Panc1 (cell line): ENCODE measurements at regions not wholly inside any gene's neighbourhood (a gene's known extent, or its start where the extent isn't known, plus 50 kb on each side); places are given as distances from the start of the nearest gene placed in this dataset.

Source experiments
- ATAC-seq: fragments of 200-7000 bp; cut with Tn5 transposase; 2 replicates; pipeline ENCODE4 v1.9.1; 2020; ENCODE audit warnings: mild to moderate bottlenecking, moderate library complexity
- BruUV-seq: library from RNA; stranded (reverse); fragments of 400-500 nt; replicated peaks from 2 replicates; lab custom pipeline; 2021; lab: Mats Ljungman, UMichigan
- CTCF ChIA-PET: fragments of 300-600 bp; sonication (Branson Sonifier 250); formaldehyde crosslinking; loops from one replicate; lab custom pipeline; 2022; ENCODE audit warnings: antibody characterized with exemption; lab: Charles Lee
- POLR2A ChIA-PET: fragments of 300-600 bp; sonication (Branson Sonifier 250); formaldehyde crosslinking; loops from one replicate; lab custom pipeline; 2022; ENCODE audit warnings: antibody characterized with exemption; lab: Charles Lee
- DNase-seq: peaks from one replicate; pipeline ENCODE4 v3.0.0-alpha.2; 2010; ENCODE audit warnings: low read depth, low spot score
- H3K27ac ChIP-seq: 2 replicates; pipeline ENCODE4 v1.5.1; 2011; ENCODE audit warnings: mild to moderate bottlenecking, low read length, inconsistent platforms
- H3K27me3 ChIP-seq: fragments of 200-500 bp; sonication (Bioruptor generic); 2 replicates; pipeline ENCODE4 v1.6.0; 2014; ENCODE audit warnings: low read length, inconsistent platforms; ENCODE audit not compliant: control insufficient read depth, insufficient read depth
- H3K36me3 ChIP-seq: fragments of 200-500 bp; sonication (Bioruptor generic); 2 replicates; pipeline ENCODE4 v1.5.1; 2014; ENCODE audit warnings: inconsistent platforms, mild to moderate bottlenecking, low read length, moderate library complexity; ENCODE audit not compliant: control insufficient read depth, insufficient read depth
- H3K4me1 ChIP-seq: 2 replicates; pipeline ENCODE4 v1.5.1; 2011; ENCODE audit warnings: inconsistent platforms, mild to moderate bottlenecking, low read length, moderate library complexity; ENCODE audit not compliant: control insufficient read depth, insufficient read depth
- H3K4me3 ChIP-seq, 2 experiments: 2 replicates each; pipeline ENCODE4 v1.5.1; 2011 to 2012; ENCODE audit warnings: low read depth in 2 of 2, low read length in 2 of 2, mild to moderate bottlenecking in 2 of 2, inconsistent platforms in 1 of 2, moderate library complexity in 1 of 2
- H3K9me3 ChIP-seq: fragments of 200-500 bp; sonication (Bioruptor generic); 2 replicates; pipeline ENCODE4 v1.5.1; 2014; ENCODE audit warnings: low read depth, mild to moderate bottlenecking, inconsistent platforms, low read length, moderate library complexity; ENCODE audit not compliant: control insufficient read depth, insufficient read depth
- POLR2AphosphoS5 ChIP-seq: IDR thresholded peaks from 2 replicates; pipeline ENCODE4 v1.6.1; 2012; ENCODE audit warnings: mild to moderate bottlenecking, low read depth, low read length, moderate library complexity
- SIN3A ChIP-seq: IDR thresholded peaks from 2 replicates; pipeline ENCODE4 v1.6.1; 2012; ENCODE audit warnings: low read depth, mild to moderate bottlenecking, low read length, moderate library complexity, borderline replicate concordance; ENCODE audit not compliant: insufficient read depth
- TCF7L2 ChIP-seq: IDR thresholded peaks from 2 replicates; pipeline ENCODE4 v1.6.1; 2011; ENCODE audit warnings: mild to moderate bottlenecking, low read depth, low read length, inconsistent platforms
- in situ Hi-C: cut with HindIII; loops from 2 replicates; pipeline ENCODE4 v1.10.0; 2016; ENCODE audit warnings: low sequenced_read_pairs, low pct_unique_long_range_greater_than_20kb
- intact Hi-C: fragments of 100-400 bp; cut with micrococcal nuclease; formaldehyde crosslinking; loops from one replicate; pipeline ENCODE4 v1.10.0; 2022; ENCODE audit not compliant: unreplicated experiment
- TF ChIP-seq, protein P1 (sequence below): fragments of 450-650 bp; IDR thresholded peaks from 2 replicates; pipeline ENCODE4 v1.5.1; 2017; ENCODE audit warnings: mild to moderate bottlenecking
- TF ChIP-seq, protein P2 (sequence below), 2 experiments: IDR thresholded peaks; 2 replicates each; pipeline ENCODE4 v1.6.1; 2011 to 2012; ENCODE audit warnings: low read depth in 2 of 2, control low read depth in 1 of 2, low read length in 1 of 2, mild to moderate bottlenecking in 1 of 2, moderate library complexity in 1 of 2; ENCODE audit not compliant: insufficient read depth in 1 of 2

DNA sequence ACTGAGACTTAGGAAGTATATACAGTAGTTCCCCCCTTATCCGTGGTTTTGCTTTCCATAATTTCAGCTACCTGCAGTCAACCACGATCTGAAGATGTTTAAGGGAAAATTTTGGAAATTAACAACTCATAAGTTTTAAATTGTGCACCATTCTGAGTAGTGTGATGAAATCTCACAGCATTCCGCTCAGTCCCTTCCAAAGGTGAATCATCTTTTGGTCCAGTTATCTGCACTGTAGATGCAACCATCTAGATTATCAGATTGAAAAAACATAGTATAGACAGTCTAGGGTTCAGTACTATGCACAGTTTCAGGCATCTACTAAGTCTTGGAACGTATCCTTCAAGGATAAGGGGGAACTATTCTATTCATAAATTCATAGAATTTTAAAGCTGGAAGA is 109.0 kb downstream of the ANXA3 start:
- POLR2A ChIA-PET: no interaction called here
- Histone ChIP-seq H3K27me3 (no peaks in the 10 kb centered on the region), H3K36me3 (no peaks in the 10 kb centered on the region), H3K4me1 (no peaks in the 10 kb centered on the region), H3K4me3 (no peak overlapping the region), H3K9me3 (no peaks in the 10 kb centered on the region), H3K27ac (no peak overlapping the region)
- TF ChIP-seq POLR2AphosphoS5 (no peak), TCF7L2 (no peak), SIN3A (no peak)
- TF ChIP-seq, protein P1, sequence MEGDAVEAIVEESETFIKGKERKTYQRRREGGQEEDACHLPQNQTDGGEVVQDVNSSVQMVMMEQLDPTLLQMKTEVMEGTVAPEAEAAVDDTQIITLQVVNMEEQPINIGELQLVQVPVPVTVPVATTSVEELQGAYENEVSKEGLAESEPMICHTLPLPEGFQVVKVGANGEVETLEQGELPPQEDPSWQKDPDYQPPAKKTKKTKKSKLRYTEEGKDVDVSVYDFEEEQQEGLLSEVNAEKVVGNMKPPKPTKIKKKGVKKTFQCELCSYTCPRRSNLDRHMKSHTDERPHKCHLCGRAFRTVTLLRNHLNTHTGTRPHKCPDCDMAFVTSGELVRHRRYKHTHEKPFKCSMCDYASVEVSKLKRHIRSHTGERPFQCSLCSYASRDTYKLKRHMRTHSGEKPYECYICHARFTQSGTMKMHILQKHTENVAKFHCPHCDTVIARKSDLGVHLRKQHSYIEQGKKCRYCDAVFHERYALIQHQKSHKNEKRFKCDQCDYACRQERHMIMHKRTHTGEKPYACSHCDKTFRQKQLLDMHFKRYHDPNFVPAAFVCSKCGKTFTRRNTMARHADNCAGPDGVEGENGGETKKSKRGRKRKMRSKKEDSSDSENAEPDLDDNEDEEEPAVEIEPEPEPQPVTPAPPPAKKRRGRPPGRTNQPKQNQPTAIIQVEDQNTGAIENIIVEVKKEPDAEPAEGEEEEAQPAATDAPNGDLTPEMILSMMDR: no peak
- TF ChIP-seq, protein P2, sequence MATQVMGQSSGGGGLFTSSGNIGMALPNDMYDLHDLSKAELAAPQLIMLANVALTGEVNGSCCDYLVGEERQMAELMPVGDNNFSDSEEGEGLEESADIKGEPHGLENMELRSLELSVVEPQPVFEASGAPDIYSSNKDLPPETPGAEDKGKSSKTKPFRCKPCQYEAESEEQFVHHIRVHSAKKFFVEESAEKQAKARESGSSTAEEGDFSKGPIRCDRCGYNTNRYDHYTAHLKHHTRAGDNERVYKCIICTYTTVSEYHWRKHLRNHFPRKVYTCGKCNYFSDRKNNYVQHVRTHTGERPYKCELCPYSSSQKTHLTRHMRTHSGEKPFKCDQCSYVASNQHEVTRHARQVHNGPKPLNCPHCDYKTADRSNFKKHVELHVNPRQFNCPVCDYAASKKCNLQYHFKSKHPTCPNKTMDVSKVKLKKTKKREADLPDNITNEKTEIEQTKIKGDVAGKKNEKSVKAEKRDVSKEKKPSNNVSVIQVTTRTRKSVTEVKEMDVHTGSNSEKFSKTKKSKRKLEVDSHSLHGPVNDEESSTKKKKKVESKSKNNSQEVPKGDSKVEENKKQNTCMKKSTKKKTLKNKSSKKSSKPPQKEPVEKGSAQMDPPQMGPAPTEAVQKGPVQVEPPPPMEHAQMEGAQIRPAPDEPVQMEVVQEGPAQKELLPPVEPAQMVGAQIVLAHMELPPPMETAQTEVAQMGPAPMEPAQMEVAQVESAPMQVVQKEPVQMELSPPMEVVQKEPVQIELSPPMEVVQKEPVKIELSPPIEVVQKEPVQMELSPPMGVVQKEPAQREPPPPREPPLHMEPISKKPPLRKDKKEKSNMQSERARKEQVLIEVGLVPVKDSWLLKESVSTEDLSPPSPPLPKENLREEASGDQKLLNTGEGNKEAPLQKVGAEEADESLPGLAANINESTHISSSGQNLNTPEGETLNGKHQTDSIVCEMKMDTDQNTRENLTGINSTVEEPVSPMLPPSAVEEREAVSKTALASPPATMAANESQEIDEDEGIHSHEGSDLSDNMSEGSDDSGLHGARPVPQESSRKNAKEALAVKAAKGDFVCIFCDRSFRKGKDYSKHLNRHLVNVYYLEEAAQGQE (IDR thresholded peaks at IDR 0.05; ENCODE audit: insufficient read depth in 1 of 2, low read depth in 2 of 2, low read length in 1 of 2): no peak
- BruUV-seq: no TSS peak
- in situ Hi-C loops (no loop called here), intact Hi-C loops (no loop called here)
- ATAC-seq: no peak
- CTCF ChIA-PET: no interaction called here
- DNase-seq: no peak

DNA sequence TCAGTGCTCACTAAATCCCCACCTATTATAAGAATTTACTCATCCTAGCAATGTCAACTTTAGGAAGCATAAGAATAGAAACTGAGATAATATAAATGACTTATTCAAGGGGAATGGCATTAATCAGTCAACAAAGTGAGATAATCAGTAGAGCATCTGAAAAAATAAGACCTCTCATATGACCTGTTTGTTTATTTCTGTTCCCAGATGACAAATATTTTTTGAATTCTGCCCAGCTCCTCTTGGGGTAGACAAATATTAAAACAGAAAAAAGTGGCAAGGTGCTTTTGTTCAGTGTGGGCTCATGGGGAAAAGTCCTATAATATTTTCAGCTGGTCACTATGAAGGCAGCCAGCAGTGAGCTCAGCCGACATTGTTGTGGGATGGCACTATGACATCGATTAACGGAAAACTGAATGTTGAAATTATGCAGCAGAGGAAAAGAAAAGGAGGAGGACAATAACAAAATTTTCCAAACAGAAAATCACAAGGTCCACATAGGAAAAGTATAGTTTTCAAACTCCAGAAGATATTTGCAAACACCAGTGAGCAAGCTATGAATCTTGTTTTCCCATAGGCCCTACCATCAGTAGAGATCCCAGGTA is 109.6 kb downstream of the ANXA3 start:
- intact Hi-C loops (no loop called here), in situ Hi-C loops (no loop called here)
- H3K9me3 ChIP-seq: no peaks in the 10 kb centered on the region
- ChIA-PET CTCF (no interaction called here), POLR2A (no interaction called here)
- no peak overlapping the region for H3K27ac ChIP-seq
- no peaks in the 10 kb centered on the region for H3K27me3 ChIP-seq
- TF ChIP-seq SIN3A: no peak
- no peak for TF ChIP-seq TCF7L2
- ATAC-seq (no peak), DNase-seq (no peak)
- H3K4me3 ChIP-seq: no peak overlapping the region
- H3K36me3 ChIP-seq: no peaks in the 10 kb centered on the region
- H3K4me1 ChIP-seq: no peaks in the 10 kb centered on the region
- no TSS peak for BruUV-seq

DNA sequence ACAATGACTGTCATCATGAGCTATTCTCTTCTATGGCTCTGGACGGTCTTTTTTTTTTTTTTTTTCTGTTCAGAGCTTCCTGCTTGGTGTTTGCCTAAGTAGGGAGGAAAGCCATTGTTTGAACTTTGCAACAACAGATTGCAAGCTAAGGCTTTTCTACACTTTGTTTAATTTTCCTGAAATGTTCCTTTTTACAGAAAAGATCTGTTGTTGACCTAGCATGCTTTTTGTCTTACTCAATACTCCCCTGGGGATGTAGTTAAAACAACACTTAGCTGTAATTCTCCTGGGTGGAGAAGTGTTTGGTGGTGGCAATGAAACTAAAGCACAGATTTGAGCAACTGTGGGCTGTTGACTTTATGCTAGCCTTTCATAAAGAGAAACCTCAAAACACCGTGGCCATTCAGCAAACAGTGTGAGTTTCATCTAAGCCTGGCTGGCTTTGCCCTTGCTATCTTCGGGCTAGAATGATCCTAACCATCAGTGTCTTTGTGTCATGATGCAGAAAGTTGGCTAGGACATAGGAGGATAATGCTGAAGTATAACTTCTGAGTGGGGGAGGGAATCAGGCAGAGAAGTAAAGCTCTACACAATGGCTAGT is 110.5 kb downstream of the ANXA3 start:
- H3K27ac ChIP-seq: no peak overlapping the region
- H3K36me3 ChIP-seq: no peaks in the 10 kb centered on the region
- ChIA-PET CTCF (no interaction called here), POLR2A (no interaction called here)
- no peaks in the 10 kb centered on the region for H3K27me3 ChIP-seq
- TF ChIP-seq, protein P2 (IDR thresholded peaks at IDR 0.05; ENCODE audit: insufficient read depth in 1 of 2, low read depth in 2 of 2, low read length in 1 of 2): no peak
- BruUV-seq: no TSS peak
- H3K4me3 ChIP-seq: no peak overlapping the region
- ATAC-seq: no peak
- intact Hi-C loops: no loop called here
- DNase-seq: no peak
- no peaks in the 10 kb centered on the region for H3K4me1 ChIP-seq
- no peaks in the 10 kb centered on the region for H3K9me3 ChIP-seq
- in situ Hi-C loops: no loop called here
